ENCODE measurements at regions not wholly inside any gene's neighbourhood (a gene's known extent, or its start where the extent isn't known, plus 50 kb on each side); places are given as distances from the start of the nearest gene placed in this dataset.
A peak's percentile ranks its signal among the peaks of the same experiment; 100 is the strongest.

GRCh38 chrX:121260596-121261240 is 213.3 kb downstream of the GLUD2 start:
- Mint-ChIP-seq H3K4me1 (no peaks in the 10 kb centered on the region), H3K4me3 (no peak overlapping the region), H3K27ac (no peak overlapping the region), H3K27me3 (no peaks in the 10 kb centered on the region), H3K36me3 (ENCODE audit: low read depth) (no peaks in the 10 kb centered on the region)
- ATAC-seq (no peak), DNase-seq (no peak)
- no peaks in the 10 kb centered on the region for H3K9me3 ChIP-seq (ENCODE audit: control insufficient read depth, low read length, poor library complexity, severe bottlenecking)

GRCh38 chrX:121283921-121284320 is 236.5 kb downstream of the GLUD2 start:
- H3K4me1 Mint-ChIP-seq = no peaks in the 10 kb centered on the region
- no peak overlapping the region for H3K4me3 Mint-ChIP-seq
- DNase-seq (no peak), ATAC-seq (no peak)
- no peaks in the 10 kb centered on the region for H3K27me3 Mint-ChIP-seq
- H3K27ac Mint-ChIP-seq = no peak overlapping the region
- no peaks in the 10 kb centered on the region for H3K9me3 ChIP-seq (ENCODE audit: control insufficient read depth, low read length, poor library complexity, severe bottlenecking)
- no peaks in the 10 kb centered on the region for H3K36me3 Mint-ChIP-seq (ENCODE audit: low read depth)

DNA sequence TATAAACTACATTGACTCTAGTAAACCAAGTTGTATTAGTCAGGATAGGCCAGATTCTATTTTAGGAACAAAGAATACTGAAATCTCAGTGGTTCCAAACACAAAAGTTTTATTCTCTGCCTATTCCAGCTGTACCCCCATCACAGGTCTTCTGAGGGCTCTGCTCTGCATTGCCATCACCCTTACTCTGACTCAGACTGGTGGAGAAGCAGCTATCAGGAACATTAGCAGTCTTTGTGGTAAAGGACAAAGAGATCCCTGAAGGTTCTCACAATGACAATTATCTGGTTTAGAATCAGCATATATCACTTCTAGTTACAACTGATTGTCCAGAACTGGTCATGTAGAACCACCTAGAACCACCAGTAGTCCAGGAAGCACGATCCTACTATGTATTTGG is 251.1 kb downstream of the GLUD2 start:
- DNase-seq (no peak), ATAC-seq (no peak)
- Mint-ChIP-seq H3K4me3 (no peak overlapping the region), H3K27me3 (no peaks in the 10 kb centered on the region), H3K4me1 (no peaks in the 10 kb centered on the region), H3K36me3 (ENCODE audit: low read depth) (no peaks in the 10 kb centered on the region), H3K27ac (no peak overlapping the region)
- no peaks in the 10 kb centered on the region for H3K9me3 ChIP-seq (ENCODE audit: control insufficient read depth, low read length, poor library complexity, severe bottlenecking)

- Mint-ChIP-seq H3K4me3 (no peak overlapping the region), H3K27ac (no peak overlapping the region), H3K4me1 (no peaks in the 10 kb centered on the region), H3K27me3 (no peaks in the 10 kb centered on the region), H3K36me3 (ENCODE audit: low read depth) (no peaks in the 10 kb centered on the region)
- no peaks in the 10 kb centered on the region for H3K9me3 ChIP-seq (ENCODE audit: control insufficient read depth, low read length, poor library complexity, severe bottlenecking)
- DNase-seq (no peak), ATAC-seq (no peak)
Observed at GRCh38 chrX:121301356-121301755, 253.9 kb downstream of the GLUD2 start.

GRCh38 chrX:121301822-121302221 is 254.4 kb downstream of the GLUD2 start:
- ATAC-seq = no peak
- H3K9me3 ChIP-seq (ENCODE audit: control insufficient read depth, low read length, poor library complexity, severe bottlenecking) = no peaks in the 10 kb centered on the region
- DNase-seq = no peak
- Mint-ChIP-seq H3K4me1 (no peaks in the 10 kb centered on the region), H3K27me3 (no peaks in the 10 kb centered on the region), H3K27ac (no peak overlapping the region), H3K36me3 (ENCODE audit: low read depth) (no peaks in the 10 kb centered on the region), H3K4me3 (no peak overlapping the region)

GRCh38 chrX:121307449-121307848 is 260.0 kb downstream of the GLUD2 start:
- no peaks in the 10 kb centered on the region for H3K27me3 Mint-ChIP-seq
- H3K27ac Mint-ChIP-seq = no peak overlapping the region
- no peaks in the 10 kb centered on the region for H3K9me3 ChIP-seq (ENCODE audit: control insufficient read depth, low read length, poor library complexity, severe bottlenecking)
- ATAC-seq = no peak
- no peaks in the 10 kb centered on the region for H3K36me3 Mint-ChIP-seq (ENCODE audit: low read depth)
- no peak for DNase-seq
- no peak overlapping the region for H3K4me3 Mint-ChIP-seq
- peaks cover 3% of the 10 kb centered on the region for H3K4me1 Mint-ChIP-seq

DNA sequence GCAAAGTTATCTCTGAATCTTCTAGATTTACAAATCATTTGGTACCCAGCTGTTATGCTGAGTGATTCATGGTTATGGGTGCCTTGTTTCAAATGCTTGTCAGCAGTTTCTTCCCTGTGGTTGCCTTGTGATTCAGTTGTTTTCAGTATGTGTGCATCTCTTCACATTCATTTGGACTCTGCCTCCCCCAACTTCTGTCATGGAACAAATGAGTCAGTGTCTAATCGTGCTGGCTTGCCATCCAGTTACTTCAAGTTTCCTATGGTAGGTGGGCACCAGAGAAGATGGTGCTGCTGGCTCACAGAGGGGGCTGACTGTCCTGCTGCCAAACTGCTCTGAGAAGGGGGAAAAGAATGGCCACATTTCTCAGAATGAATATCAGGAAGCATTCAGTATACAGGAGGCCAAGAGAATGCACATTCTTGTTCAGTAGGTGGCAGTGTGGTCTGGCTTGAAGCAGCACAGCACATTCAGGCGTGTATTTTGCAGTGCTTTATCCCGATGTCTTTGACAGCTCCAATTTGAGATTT is 260.9 kb downstream of the GLUD2 start:
- no peak for DNase-seq
- no peak overlapping the region for H3K27ac Mint-ChIP-seq
- peak; percentile 45 for ATAC-seq
- H3K27me3 Mint-ChIP-seq = no peaks in the 10 kb centered on the region
- H3K9me3 ChIP-seq (ENCODE audit: control insufficient read depth, low read length, poor library complexity, severe bottlenecking) = no peaks in the 10 kb centered on the region
- peaks cover 3% of the 10 kb centered on the region for H3K4me1 Mint-ChIP-seq
- H3K4me3 Mint-ChIP-seq = no peak overlapping the region
- H3K36me3 Mint-ChIP-seq (ENCODE audit: low read depth) = no peaks in the 10 kb centered on the region

- no peaks in the 10 kb centered on the region for H3K9me3 ChIP-seq (ENCODE audit: control insufficient read depth, low read length, poor library complexity, severe bottlenecking)
- Mint-ChIP-seq H3K27me3 (no peaks in the 10 kb centered on the region), H3K4me1 (peaks cover 3% of the 10 kb centered on the region), H3K4me3 (no peak overlapping the region), H3K36me3 (ENCODE audit: low read depth) (no peaks in the 10 kb centered on the region), H3K27ac (no peak overlapping the region)
- ATAC-seq (no peak), DNase-seq (no peak)
Observed at GRCh38 chrX:121310820-121311219, 263.4 kb downstream of the GLUD2 start.

- DNase-seq (no peak), ATAC-seq (no peak)
- H3K36me3 Mint-ChIP-seq (ENCODE audit: low read depth) = no peaks in the 10 kb centered on the region
- no peaks in the 10 kb centered on the region for H3K4me1 Mint-ChIP-seq
- H3K27ac Mint-ChIP-seq = no peak overlapping the region
- no peak overlapping the region for H3K4me3 Mint-ChIP-seq
- no peaks in the 10 kb centered on the region for H3K27me3 Mint-ChIP-seq
- H3K9me3 ChIP-seq (ENCODE audit: control insufficient read depth, low read length, poor library complexity, severe bottlenecking) = no peaks in the 10 kb centered on the region
Observed at GRCh38 chrX:121320441-121320840, 273.0 kb downstream of the GLUD2 start.

DNA sequence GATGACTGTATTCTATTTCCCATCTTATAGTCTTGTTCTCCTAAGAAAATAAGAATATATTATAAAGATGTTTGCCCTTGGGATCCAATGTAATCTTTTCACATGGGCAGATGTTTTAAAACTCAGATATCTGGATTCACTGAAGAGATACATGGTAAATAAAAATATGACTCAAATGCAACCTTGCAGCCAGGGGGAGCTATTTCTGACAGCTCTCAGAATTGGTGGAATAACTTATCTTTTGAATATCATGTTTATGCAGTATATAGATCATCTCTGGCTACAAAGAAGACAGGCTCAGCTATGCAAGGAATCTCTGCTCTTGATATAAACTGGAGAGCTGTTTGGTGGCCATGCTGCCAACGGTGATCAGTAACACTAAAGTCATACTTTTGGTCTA is 274.7 kb downstream of the GLUD2 start:
- no peak for DNase-seq
- Mint-ChIP-seq H3K36me3 (ENCODE audit: low read depth) (no peaks in the 10 kb centered on the region), H3K27me3 (no peaks in the 10 kb centered on the region)

DNA sequence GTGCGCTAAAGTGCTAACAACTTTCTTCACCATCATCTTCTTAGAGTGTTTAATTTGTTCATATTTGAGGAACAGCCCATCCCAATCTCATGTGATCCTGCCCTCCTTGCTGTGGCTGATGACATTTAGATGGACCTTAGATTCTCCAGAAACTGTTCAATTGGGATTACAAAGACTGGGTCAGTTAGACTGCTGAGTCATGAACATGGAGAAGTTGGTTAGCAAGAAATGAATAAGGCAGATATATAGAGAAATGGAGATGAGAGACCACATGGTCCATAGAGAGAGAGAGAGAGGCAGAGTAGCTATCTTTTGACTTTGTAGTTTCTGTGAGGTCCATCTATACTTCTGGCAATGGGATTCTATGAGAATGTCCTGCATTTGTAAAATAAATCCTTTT is 275.9 kb downstream of the GLUD2 start:
- Mint-ChIP-seq H3K36me3 (ENCODE audit: low read depth) (no peaks in the 10 kb centered on the region), H3K4me3 (no peak overlapping the region), H3K27ac (no peak overlapping the region)

More for the DNA sequence above, 274.7 kb downstream of the GLUD2 start:
- H3K9me3 ChIP-seq (ENCODE audit: control insufficient read depth, low read length, poor library complexity, severe bottlenecking) = no peaks in the 10 kb centered on the region
- H3K4me3 Mint-ChIP-seq = no peak overlapping the region
- H3K4me1 Mint-ChIP-seq = no peaks in the 10 kb centered on the region
- ATAC-seq = no peak
- H3K27ac Mint-ChIP-seq = no peak overlapping the region

DNA sequence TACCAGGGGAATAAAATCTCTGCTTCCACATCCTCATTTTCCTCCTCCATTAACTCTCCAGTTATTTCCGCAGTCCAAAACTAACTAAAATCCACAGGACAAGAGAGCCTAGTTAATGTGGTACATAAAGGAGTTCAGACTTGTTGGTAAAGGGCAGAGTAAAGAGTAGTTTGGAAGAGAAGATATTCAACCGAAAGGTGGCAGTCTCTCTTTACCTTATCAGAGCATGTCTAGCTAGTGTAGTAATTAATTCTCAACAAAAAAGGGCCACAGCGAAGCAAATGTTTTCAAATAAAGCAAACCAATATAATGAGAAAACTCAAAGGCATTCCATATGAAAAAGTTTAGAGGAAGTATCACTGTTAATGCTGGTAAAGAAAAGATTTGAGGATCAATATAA is 286.5 kb downstream of the GLUD2 start:
- Mint-ChIP-seq H3K27me3 (no peaks in the 10 kb centered on the region), H3K4me3 (no peak overlapping the region), H3K4me1 (no peaks in the 10 kb centered on the region), H3K36me3 (ENCODE audit: low read depth) (no peaks in the 10 kb centered on the region), H3K27ac (no peak overlapping the region)
- ATAC-seq (no peak), DNase-seq (no peak)
- no peaks in the 10 kb centered on the region for H3K9me3 ChIP-seq (ENCODE audit: control insufficient read depth, low read length, poor library complexity, severe bottlenecking)

More for the DNA sequence above, 275.9 kb downstream of the GLUD2 start:
- ATAC-seq (no peak), DNase-seq (no peak)
- H3K27me3 Mint-ChIP-seq = no peaks in the 10 kb centered on the region
- H3K9me3 ChIP-seq (ENCODE audit: control insufficient read depth, low read length, poor library complexity, severe bottlenecking) = no peaks in the 10 kb centered on the region
- H3K4me1 Mint-ChIP-seq = no peaks in the 10 kb centered on the region

- no peaks in the 10 kb centered on the region for H3K36me3 Mint-ChIP-seq (ENCODE audit: low read depth)
- H3K27me3 Mint-ChIP-seq = peaks cover 5% of the 10 kb centered on the region
- no peak overlapping the region for H3K4me3 Mint-ChIP-seq
- H3K4me1 Mint-ChIP-seq = no peaks in the 10 kb centered on the region
- H3K27ac Mint-ChIP-seq = no peak overlapping the region
- DNase-seq (no peak), ATAC-seq (no peak)
- no peaks in the 10 kb centered on the region for H3K9me3 ChIP-seq (ENCODE audit: control insufficient read depth, low read length, poor library complexity, severe bottlenecking)
Observed at GRCh38 chrX:121336831-121337421, 289.5 kb downstream of the GLUD2 start.

GRCh38 chrX:121337816-121338215 is 290.4 kb downstream of the GLUD2 start:
- no peak for ATAC-seq
- Mint-ChIP-seq H3K4me3 (no peak overlapping the region), H3K27me3 (peaks cover 5% of the 10 kb centered on the region), H3K27ac (no peak overlapping the region), H3K4me1 (no peaks in the 10 kb centered on the region), H3K36me3 (ENCODE audit: low read depth) (no peaks in the 10 kb centered on the region)
- DNase-seq = no peak
- H3K9me3 ChIP-seq (ENCODE audit: control insufficient read depth, low read length, poor library complexity, severe bottlenecking) = no peaks in the 10 kb centered on the region

Measured in T-helper 17 cell (primary cell).